Pulmonary artery endothelial cell (primary cell): ENCODE measurements at regions not wholly inside any gene's neighbourhood (a gene's known extent, or its start where the extent isn't known, plus 50 kb on each side); places are given as distances from the start of the nearest gene placed in this dataset.
"Not testable (repeated sequence)": the region's sequence is repeated elsewhere in the genome, so short reads cannot be mapped to it uniquely, and the experiment has no call there.

ENCODE experiments used
- DNase-seq: peaks from one replicate; pipeline ENCODE4 v3.0.0-alpha.2; 2011; ENCODE audit warnings: low read depth, low spot score

GRCh38 chr7:3094701-3095445, 51.2 kb upstream of the CARD11 start:
- DNase-seq = no peak

GRCh38 chr7:3097734-3098133, 54.1 kb upstream of the CARD11 start:
- no peak for DNase-seq

GRCh38 chr7:3102159-3102558, 58.5 kb upstream of the CARD11 start:
- no peak for DNase-seq

GRCh38 chr7:3103614-3104398, 60.1 kb upstream of the CARD11 start:
- DNase-seq = no peak

- no peak for DNase-seq
Measured at GRCh38 chr7:3105856-3106255, 62.2 kb upstream of the CARD11 start.

GRCh38 chr7:3106361-3106826, 62.7 kb upstream of the CARD11 start:
- no peak for DNase-seq

- no peak for DNase-seq
Measured at GRCh38 chr7:3107228-3107763, 63.6 kb upstream of the CARD11 start.

GRCh38 chr7:3107889-3108570, 64.4 kb upstream of the CARD11 start:
- DNase-seq = no peak

- no peak for DNase-seq
Measured at GRCh38 chr7:3109311-3109915, 65.7 kb upstream of the CARD11 start.

GRCh38 chr7:3112479-3113134, 68.9 kb upstream of the CARD11 start:
- no peak for DNase-seq

GRCh38 chr7:3114917-3115316, 71.2 kb upstream of the CARD11 start:
- DNase-seq = no peak

- no peak for DNase-seq
Measured at GRCh38 chr7:3117081-3117480, 73.4 kb upstream of the CARD11 start.

GRCh38 chr7:3117488-3118231, 74.0 kb upstream of the CARD11 start:
- DNase-seq = no peak

- DNase-seq = not testable (repeated sequence)
Measured at GRCh38 chr7:3119352-3119927, 75.8 kb upstream of the CARD11 start.

- DNase-seq = no peak
Measured at GRCh38 chr7:3119963-3120362, 76.3 kb upstream of the CARD11 start.

- no peak for DNase-seq
Measured at GRCh38 chr7:3120513-3120912, 76.8 kb upstream of the CARD11 start.

GRCh38 chr7:3128857-3129490, 85.3 kb upstream of the CARD11 start:
- no peak for DNase-seq

- no peak for DNase-seq
Measured at GRCh38 chr7:3133811-3134385, 90.2 kb upstream of the CARD11 start.

GRCh38 chr7:3134745-3135144, 91.1 kb upstream of the CARD11 start:
- DNase-seq = no peak
